Sigmoid colon (tissue), 6 donors: ENCODE measurements at regions not wholly inside any gene's neighbourhood (a gene's known extent, or its start where the extent isn't known, plus 50 kb on each side); places are given as distances from the start of the nearest gene placed in this dataset.
"Not testable (repeated sequence)": the region's sequence is repeated elsewhere in the genome, so short reads cannot be mapped to it uniquely, and the experiment has no call there.

ENCODE experiments used
- DNase-seq: peaks from one replicate; pipeline ENCODE4 v3.0.0-alpha.2; 2019
- H3K27ac ChIP-seq, 4 donors: fragments of 200-600 bp; sonication (generic); one replicate each; pipeline ENCODE4 v1.5.1; 2016 to 2019; ENCODE audit warnings: mild to moderate bottlenecking in 1 of 4
- H3K27me3 ChIP-seq, 3 donors: fragments of 200-600 bp; sonication (generic); one replicate each; pipeline ENCODE4 v1.5.1; 2019; ENCODE audit warnings: mild to moderate bottlenecking in 1 of 3
- H3K36me3 ChIP-seq, 4 donors: fragments of 200-600 bp; sonication (generic); one replicate each; pipeline ENCODE4 v1.5.1; 2016 to 2019
- H3K4me1 ChIP-seq, 4 donors: fragments of 200-600 bp; sonication (generic); one replicate each; pipeline ENCODE4 v1.5.1; 2017 to 2019
- H3K4me3 ChIP-seq, 4 donors: fragments of 200-600 bp; sonication (generic); one replicate each; pipeline ENCODE4 v1.5.1; 2017 to 2019; ENCODE audit warnings: mild to moderate bottlenecking in 2 of 4, moderate library complexity in 1 of 4
- H3K9me3 ChIP-seq, 4 donors: fragments of 200-600 bp in 3 of 4; sonication (generic) in 3 of 4; one replicate each; pipeline versions ENCODE4 v1.5.1 to v1.6.1; 2013 to 2019
- CTCF ChIP-seq, 4 experiments: fragments of 450-650 bp in 3 of 4; fragments of 200-600 bp in 1 of 4; IDR thresholded peaks; one replicate each; pipeline ENCODE4 v1.5.1; 2016 to 2019; ENCODE audit warnings: antibody characterized with exemption in 4 of 4, mild to moderate bottlenecking in 3 of 4, moderate library complexity in 2 of 4
- EP300 ChIP-seq, 4 donors: sonication (generic); formaldehyde crosslinking; IDR thresholded peaks; one replicate each; pipeline ENCODE4 v1.6.1; 2017; ENCODE audit warnings: antibody characterized with exemption in 4 of 4
- POLR2A ChIP-seq, 2 donors: fragments of 450-650 bp; IDR thresholded peaks; one replicate each; pipeline ENCODE4 v1.6.1; 2016; ENCODE audit warnings: antibody characterized with exemption in 2 of 2, mild to moderate bottlenecking in 2 of 2, moderate library complexity in 2 of 2
- POLR2AphosphoS5 ChIP-seq, 4 donors: sonication (generic); formaldehyde crosslinking; IDR thresholded peaks; one replicate each; pipeline ENCODE4 v1.6.1; 2017; ENCODE audit warnings: antibody characterized with exemption in 4 of 4
- WGBS, 2 donors: extraction: QIAGEN DNeasy Blood & Tissue Kit; methylation state at CpG; one replicate each; pipeline ENCODE4 v1.1.7; 2013; 5-methylcytosine and 5-hydroxymethylcytosine counted together
- intact Hi-C: fragments of 100-400 bp; cut with DNase I; formaldehyde crosslinking; loops from one replicate; pipeline ENCODE4 v1.15.1; 2023
- donor health status: healthy with polysubstance abuse.
- donor health status: healthy.

DNA sequence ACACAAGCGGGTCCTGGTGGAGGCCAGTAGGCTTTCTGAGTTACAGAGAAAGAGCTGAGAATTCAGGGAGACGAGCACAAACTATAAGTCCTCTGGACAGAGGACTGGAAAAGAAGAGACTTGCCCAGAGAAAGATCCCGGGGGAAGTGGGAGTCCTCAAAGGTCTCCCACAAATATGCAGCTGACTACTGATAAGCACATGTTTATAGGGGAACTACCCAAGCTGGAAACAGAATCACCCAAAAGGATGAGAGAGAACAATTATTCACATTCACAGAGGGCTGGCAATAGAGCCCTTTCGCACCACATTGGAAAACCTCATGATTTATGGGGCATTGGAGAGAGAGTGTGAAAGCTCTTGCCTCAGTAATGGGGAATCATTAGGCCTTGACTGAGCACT lies 337.6 kb downstream of the IRS1 start:
- intact Hi-C loops, result no loop called here
- H3K4me3 ChIP-seq, result no peak overlapping the region
- TF ChIP-seq POLR2AphosphoS5 (IDR thresholded peaks at IDR 0.05) (no peak), CTCF (IDR thresholded peaks at IDR 0.05) (no peak)
- no peaks in the 10 kb centered on the region for H3K4me1 ChIP-seq
- no peak for DNase-seq
- H3K9me3 ChIP-seq, result peaks cover 0 to 3% (median 0%) of the 10 kb centered on the region in 4 donors
- no peaks in the 10 kb centered on the region for H3K36me3 ChIP-seq
- no peak overlapping the region for H3K27ac ChIP-seq
- H3K27me3 ChIP-seq, result no peaks in the 10 kb centered on the region
- WGBS, 2 donors, result 76 to 78% methylated on average over 4 of the region's 4 CpGs

DNA sequence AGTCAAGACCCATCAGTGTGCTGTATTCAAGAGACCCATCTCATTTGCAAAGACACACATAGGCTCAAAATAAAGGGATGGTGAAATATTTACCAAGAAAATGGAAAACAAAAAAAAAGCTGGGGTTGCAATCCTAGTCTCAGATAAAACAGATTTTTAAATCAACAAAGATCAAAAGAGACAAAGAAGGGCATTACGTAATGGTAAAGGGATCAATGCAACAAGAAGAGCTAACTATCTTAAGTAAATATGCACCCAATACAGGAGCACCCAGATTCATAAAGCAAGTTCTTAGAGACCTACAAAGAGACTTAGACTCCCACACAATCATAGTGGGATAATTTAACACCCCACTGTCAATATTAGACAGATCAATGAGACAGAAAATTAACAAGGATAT lies 343.5 kb downstream of the IRS1 start:
- H3K9me3 ChIP-seq, intact Hi-C loops, H3K36me3 ChIP-seq, DNase-seq, H3K4me1 ChIP-seq, H3K27me3 ChIP-seq, H3K4me3 ChIP-seq, H3K27ac ChIP-seq: not testable (repeated sequence)
- WGBS, 2 donors, result 93 to 96% methylated on average over 1 of the region's 1 CpG

DNA sequence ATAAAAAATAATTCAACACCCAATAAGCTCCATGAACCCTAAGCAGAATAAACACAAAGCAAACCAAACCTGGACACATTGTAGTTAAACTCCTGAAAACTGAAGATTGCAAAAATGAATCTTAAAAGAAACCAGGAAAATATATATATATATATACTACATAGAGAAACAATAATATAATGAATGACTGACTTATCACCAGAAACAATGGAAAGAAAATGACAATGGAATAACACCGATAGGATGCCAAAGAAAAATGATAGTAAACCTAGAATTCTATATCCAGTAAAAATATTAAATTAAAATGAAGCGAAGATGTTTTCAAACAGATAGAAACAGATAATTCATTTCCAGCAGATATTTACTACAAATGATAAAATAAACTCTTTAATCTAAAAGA lies 346.9 kb downstream of the IRS1 start:
- no peaks in the 10 kb centered on the region for H3K36me3 ChIP-seq
- DNase-seq, result no peak
- 91 to 95% methylated on average over 2 of the region's 2 CpGs for whole genome bisulfite sequencing, 2 donors
- no peak for TF ChIP-seq CTCF (IDR thresholded peaks at IDR 0.05)
- TF ChIP-seq EP300 (IDR thresholded peaks at IDR 0.05), result no peak
- no peak for TF ChIP-seq POLR2AphosphoS5 (IDR thresholded peaks at IDR 0.05)
- TF ChIP-seq POLR2A (IDR thresholded peaks at IDR 0.05), result no peak
- intact Hi-C loops, result no loop called here
- no peaks in the 10 kb centered on the region for H3K4me1 ChIP-seq
- H3K9me3 ChIP-seq, result peaks cover 0 to 5% (median under 1%) of the 10 kb centered on the region in 4 donors
- no peaks in the 10 kb centered on the region for H3K27me3 ChIP-seq
- H3K4me3 ChIP-seq, result no peak overlapping the region
- H3K27ac ChIP-seq, result no peak overlapping the region

DNA sequence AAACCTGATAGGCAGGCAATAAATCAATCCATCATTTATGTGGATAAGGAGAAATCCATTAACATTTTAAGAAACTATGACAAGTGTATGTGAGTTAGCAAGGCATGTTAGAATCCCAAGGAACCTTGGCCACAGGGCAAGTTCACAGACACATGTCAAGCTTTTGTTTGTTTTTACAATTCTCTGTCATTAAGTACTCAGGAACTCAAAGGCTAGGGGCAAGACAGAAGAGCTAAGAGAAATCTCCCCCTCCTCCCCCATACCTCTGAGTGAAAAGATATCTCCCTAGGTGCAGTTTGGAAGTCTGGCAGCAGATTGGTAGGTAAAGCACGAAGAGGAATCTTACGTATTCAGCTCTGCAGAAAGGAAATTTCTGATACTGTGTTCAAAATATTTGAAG lies 348.1 kb downstream of the IRS1 start:
- no peak for TF ChIP-seq EP300 (IDR thresholded peaks at IDR 0.05)
- TF ChIP-seq CTCF (IDR thresholded peaks at IDR 0.05), result no peak
- no peak for TF ChIP-seq POLR2AphosphoS5 (IDR thresholded peaks at IDR 0.05)
- no peak for TF ChIP-seq POLR2A (IDR thresholded peaks at IDR 0.05)

DNA sequence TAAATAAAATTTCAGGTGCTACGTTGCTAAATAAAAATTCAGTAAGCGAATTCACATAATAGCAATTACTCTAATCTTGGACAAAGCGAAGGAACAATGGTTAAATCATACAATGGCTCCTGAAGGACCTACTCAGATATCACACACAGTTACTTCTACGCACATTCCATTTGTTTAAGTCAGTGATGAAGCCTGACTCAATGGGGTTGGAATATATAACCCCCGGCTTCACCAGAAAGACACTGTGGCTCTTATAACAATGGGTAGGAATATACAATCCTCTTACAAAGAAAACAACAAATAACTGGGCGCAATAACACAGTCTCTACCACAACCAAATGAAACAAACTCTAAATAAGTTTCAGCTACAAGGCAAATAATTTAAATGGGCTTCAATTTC lies 349.5 kb downstream of the IRS1 start:
- TF ChIP-seq POLR2AphosphoS5 (IDR thresholded peaks at IDR 0.05), result no peak
- TF ChIP-seq EP300 (IDR thresholded peaks at IDR 0.05), result no peak
- TF ChIP-seq POLR2A (IDR thresholded peaks at IDR 0.05), result no peak
- TF ChIP-seq CTCF (IDR thresholded peaks at IDR 0.05), result no peak
- WGBS, 2 donors, result 94 to 96% methylated on average over 6 of the region's 6 CpGs

More for the DNA sequence above, 348.1 kb downstream of the IRS1 start:
- Histone ChIP-seq H3K36me3 (no peaks in the 10 kb centered on the region), H3K27ac (no peak overlapping the region), H3K27me3 (no peaks in the 10 kb centered on the region), H3K4me3 (no peak overlapping the region), H3K4me1 (peaks cover 0 to 10% (median 4%) of the 10 kb centered on the region in 4 donors), H3K9me3 (peaks cover 0 to 5% (median under 1%) of the 10 kb centered on the region in 4 donors)
- WGBS, 2 donors, result 83 to 97% methylated on average over 2 of the region's 2 CpGs
- DNase-seq, result no peak
- intact Hi-C loops, result no loop called here

More for the DNA sequence above, 349.5 kb downstream of the IRS1 start:
- H3K27me3 ChIP-seq, result no peaks in the 10 kb centered on the region
- intact Hi-C loops, result no loop called here
- peaks cover 0 to 17% (median 11%) of the 10 kb centered on the region in 4 donors for H3K4me1 ChIP-seq
- no peak for DNase-seq
- peaks cover 0 to 5% (median under 1%) of the 10 kb centered on the region in 4 donors for H3K9me3 ChIP-seq
- no peaks in the 10 kb centered on the region for H3K36me3 ChIP-seq
- H3K4me3 ChIP-seq, result no peak overlapping the region
- H3K27ac ChIP-seq, result no peak overlapping the region
